Stimulated activated naive CD8-positive, alpha-beta T cell treated with anti-CD3 and anti-CD28 coated beads, Interleukin-15, amount 100 ng/mL, for 72 hours (primary cell): ENCODE measurements at regions not wholly inside any gene's neighbourhood (a gene's known extent, or its start where the extent isn't known, plus 50 kb on each side); places are given as distances from the start of the nearest gene placed in this dataset.

ENCODE experiments used
- ATAC-seq: fragments of 150-1000 bp; cut with Tn5 transposase; 2 replicates; pipeline ENCODE4 v1.10.0; 2021; ENCODE audit warnings: mild to moderate bottlenecking, moderate library complexity
- DNase-seq, 2 donors: peaks; one replicate each; pipeline ENCODE4 v3.0.0; 2021 to 2022
- H3K27ac Mint-ChIP-seq, 2 donors: one replicate each; pipeline ENCODE4 v1.8.0; 2022; ENCODE audit warnings: mild to moderate bottlenecking in 2 of 2, mixed read lengths in 2 of 2, moderate library complexity in 2 of 2
- H3K27me3 Mint-ChIP-seq: one replicate; pipeline ENCODE4 v1.8.0; 2022; ENCODE audit warnings: mixed read lengths
- H3K4me1 Mint-ChIP-seq: one replicate; pipeline ENCODE4 v1.8.0; 2022; ENCODE audit warnings: mild to moderate bottlenecking, mixed read lengths
- H3K4me3 Mint-ChIP-seq, 2 donors: one replicate each; pipeline ENCODE4 v1.8.0; 2022; ENCODE audit warnings: mild to moderate bottlenecking in 2 of 2, mixed read lengths in 2 of 2, moderate library complexity in 1 of 2
- H3K9me3 Mint-ChIP-seq, 2 donors: one replicate each; pipeline ENCODE4 v1.8.0; 2022; ENCODE audit warnings: mixed read lengths in 2 of 2

DNA sequence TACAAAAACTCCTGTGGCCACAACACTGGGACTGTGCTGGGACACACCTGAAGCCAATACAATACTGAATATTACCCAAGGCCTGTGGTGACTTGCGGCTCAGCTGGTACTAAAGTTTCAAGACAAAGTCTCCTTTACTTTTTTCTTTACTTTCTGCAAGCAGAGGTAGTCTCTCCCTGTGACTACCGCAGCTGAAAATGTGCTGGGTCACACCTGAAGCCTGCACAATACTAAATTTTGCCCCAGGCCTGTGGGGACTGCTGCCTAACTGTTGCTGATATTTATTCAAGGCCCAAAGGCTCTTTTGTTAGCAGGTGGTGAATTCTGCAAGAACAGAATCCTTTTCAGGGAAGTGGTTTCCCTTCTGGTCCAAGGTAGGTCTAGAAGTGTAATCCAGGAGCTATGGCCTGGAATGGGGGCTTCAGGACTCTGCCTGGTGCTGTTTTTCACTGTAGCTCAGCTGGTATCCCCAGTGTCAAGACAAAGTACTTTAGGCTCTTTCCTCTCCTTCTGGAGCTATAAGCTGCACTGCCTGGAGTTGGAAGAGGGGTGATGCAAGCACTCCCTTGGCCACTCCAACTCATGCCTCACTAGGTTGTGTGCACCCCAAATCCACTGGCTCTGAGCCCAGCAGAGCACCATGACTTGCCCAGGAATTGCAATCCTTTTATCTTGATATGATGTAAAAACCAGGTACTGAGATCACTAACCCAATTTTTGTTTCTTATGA is 489.4 kb downstream of the TECRL start:
- no peak for DNase-seq
- Mint-ChIP-seq H3K9me3 (no peaks in the 10 kb centered on the region), H3K4me1 (no peaks in the 10 kb centered on the region), H3K4me3 (no peak overlapping the region), H3K27ac (no peak overlapping the region), H3K27me3 (no peaks in the 10 kb centered on the region)
- no peak for ATAC-seq

DNA sequence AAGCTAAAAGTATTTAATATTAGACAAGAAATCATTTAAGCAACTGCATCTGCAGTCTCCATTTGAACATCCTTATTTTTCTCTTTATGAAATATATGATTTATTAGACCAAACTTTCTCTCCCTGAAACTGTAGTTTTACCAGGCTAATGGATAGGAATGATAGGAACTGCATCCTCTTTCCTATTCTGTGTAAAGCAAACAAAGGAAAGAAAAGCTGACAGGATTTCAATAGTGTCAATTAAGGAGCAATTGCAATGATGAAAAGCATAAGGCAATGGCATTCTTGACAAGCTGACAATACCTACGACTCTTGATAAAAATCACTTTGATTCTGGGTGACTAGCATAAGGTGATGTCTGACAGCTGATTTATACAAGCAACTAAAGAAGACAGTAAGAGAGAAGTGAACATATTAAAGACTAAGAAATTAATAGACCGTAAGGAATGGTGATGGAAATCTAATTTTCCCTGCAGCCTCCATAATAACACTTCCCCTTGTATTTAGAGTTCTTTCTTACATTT is 502.5 kb downstream of the TECRL start:
- ATAC-seq = no peak
- peaks cover under 1 to 10% of the 10 kb centered on the region in 2 donors for H3K9me3 Mint-ChIP-seq
- H3K27me3 Mint-ChIP-seq = no peaks in the 10 kb centered on the region
- no peaks in the 10 kb centered on the region for H3K4me1 Mint-ChIP-seq
- no peak for DNase-seq
- H3K27ac Mint-ChIP-seq = no peak overlapping the region
- no peak overlapping the region for H3K4me3 Mint-ChIP-seq

DNA sequence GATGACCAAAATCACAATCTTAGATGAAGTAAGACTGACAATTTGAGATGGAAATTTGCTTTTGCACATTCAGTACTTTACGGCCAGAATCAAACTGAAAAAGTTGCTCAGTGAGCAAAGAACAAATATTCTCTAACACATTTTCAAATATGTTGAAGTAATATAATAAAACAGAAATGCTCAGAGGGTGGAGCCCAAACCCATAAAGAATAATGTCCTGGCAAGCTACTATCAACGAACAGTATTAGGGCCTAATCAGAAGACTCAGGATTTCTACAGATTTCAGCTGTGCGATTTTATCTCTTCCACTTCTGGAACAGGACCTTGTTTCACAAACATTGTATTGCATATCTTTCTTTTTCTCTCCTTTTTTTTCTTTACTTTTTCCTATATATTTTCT is 505.0 kb downstream of the TECRL start:
- ATAC-seq (no peak), DNase-seq (no peak)
- Mint-ChIP-seq H3K27ac (no peak overlapping the region), H3K9me3 (peaks cover 12 to 16% of the 10 kb centered on the region in 2 donors), H3K4me3 (no peak overlapping the region), H3K27me3 (no peaks in the 10 kb centered on the region), H3K4me1 (no peaks in the 10 kb centered on the region)

DNA sequence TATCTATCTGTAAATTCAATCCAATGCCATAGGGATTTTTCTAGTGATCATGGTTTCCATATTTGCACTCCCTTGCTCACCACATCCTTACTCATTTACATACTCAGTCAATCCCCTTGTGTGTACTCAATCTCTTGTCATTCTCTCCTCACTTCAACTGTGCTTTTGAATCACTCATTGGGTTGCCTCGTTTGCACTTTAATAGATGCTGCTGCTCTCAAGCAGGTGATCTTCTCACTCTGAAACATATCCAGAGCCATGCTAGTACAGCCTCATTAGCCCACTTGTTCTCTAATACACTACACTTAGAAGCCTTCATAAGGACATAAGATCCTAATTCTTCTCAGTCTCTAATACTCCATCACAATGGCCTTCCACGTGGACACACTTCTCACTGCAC is 507.9 kb downstream of the TECRL start:
- H3K4me1 Mint-ChIP-seq = no peaks in the 10 kb centered on the region
- no peak overlapping the region for H3K4me3 Mint-ChIP-seq
- H3K9me3 Mint-ChIP-seq = peaks cover 20 to 22% of the 10 kb centered on the region in 2 donors
- DNase-seq (no peak), ATAC-seq (no peak)
- H3K27ac Mint-ChIP-seq = no peak overlapping the region
- no peaks in the 10 kb centered on the region for H3K27me3 Mint-ChIP-seq

DNA sequence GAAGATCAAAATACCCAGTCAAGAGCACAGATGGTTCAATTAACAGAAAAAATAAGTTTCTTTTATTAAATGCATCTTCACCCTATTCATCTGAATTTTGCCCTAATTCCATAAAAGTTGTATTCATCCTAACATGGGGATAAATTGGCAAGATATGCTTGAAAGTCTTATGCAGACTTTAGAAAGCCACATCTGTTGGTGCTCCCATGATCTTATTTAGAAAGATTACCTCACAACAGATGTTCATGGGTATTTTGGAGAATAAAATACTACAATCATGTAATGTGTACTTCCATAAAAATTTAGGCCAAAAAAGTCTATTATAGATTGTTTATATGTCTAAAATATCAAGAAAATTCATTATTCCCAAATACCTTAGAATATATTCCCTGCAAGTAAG is 510.3 kb downstream of the TECRL start:
- no peak overlapping the region for H3K27ac Mint-ChIP-seq
- no peak for DNase-seq
- no peak overlapping the region for H3K4me3 Mint-ChIP-seq
- ATAC-seq = no peak
- peaks cover 20 to 22% of the 10 kb centered on the region in 2 donors for H3K9me3 Mint-ChIP-seq
- H3K4me1 Mint-ChIP-seq = no peaks in the 10 kb centered on the region
- H3K27me3 Mint-ChIP-seq = no peaks in the 10 kb centered on the region

DNA sequence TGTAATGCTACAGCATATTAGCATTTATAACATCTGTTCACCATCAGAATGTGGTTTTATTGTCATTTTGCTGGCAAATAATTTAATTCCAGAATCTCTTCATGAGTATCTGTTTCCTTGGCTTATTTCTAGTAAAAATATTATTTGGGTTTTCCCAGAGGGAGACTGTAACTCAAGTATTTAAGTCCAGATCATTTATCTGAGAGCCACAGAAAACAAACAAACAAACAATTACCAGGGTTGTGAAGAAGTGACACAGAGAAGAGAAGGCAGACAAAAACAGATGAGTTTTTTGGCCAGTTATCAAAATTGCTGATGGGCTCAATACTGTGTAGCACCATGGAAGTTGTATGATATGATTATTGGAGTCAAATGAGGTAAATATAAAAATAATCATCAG is 515.1 kb downstream of the TECRL start:
- H3K4me3 Mint-ChIP-seq = no peak overlapping the region
- no peak overlapping the region for H3K27ac Mint-ChIP-seq
- ATAC-seq (no peak), DNase-seq (no peak)
- no peaks in the 10 kb centered on the region for H3K27me3 Mint-ChIP-seq
- peaks cover 19 to 31% of the 10 kb centered on the region in 2 donors for H3K9me3 Mint-ChIP-seq
- H3K4me1 Mint-ChIP-seq = no peaks in the 10 kb centered on the region

DNA sequence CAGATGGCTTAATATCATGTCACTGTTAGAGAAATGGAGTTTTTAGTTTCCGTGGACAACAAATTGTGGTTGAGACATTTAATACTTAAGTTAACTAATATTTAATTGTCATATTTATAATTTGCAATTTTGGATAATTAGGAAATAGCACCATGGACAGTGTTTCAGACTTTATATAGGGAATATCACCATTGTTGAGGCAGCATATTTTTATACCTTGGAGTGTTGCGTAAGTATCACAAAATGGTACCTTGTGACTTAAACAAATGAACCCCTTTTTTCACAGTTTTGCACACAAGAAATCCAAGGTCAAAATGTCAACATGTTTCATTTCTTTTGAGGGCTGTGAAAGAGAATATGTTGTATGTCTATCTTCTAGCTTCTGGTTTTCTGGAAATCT is 539.9 kb downstream of the TECRL start:
- no peak for DNase-seq
- H3K27me3 Mint-ChIP-seq = no peaks in the 10 kb centered on the region

DNA sequence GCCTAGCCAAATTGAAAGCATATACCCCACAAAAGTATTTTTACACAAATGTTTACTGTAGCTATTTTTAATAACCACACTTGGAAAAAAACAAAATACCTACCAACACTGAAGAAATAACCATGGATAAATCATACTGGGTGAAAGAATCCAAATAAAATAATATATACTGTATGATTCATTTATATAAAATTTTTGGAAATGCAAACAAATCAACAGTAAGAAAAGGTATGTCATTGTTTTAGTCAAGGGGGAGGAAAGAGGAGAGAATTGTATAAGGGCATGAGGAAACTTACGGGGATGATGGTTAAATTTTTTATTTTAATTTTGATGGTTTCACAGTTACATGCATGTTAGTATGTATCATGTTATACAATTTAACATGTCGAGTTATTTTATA is 557.8 kb downstream of the TECRL start:
- no peaks in the 10 kb centered on the region for H3K4me1 Mint-ChIP-seq
- H3K9me3 Mint-ChIP-seq = peaks cover 0 to 8% of the 10 kb centered on the region in 2 donors
- DNase-seq = no peak
- no peaks in the 10 kb centered on the region for H3K27me3 Mint-ChIP-seq
- H3K27ac Mint-ChIP-seq = no peak overlapping the region
- ATAC-seq = no peak
- no peak overlapping the region for H3K4me3 Mint-ChIP-seq

More for the DNA sequence above, 539.9 kb downstream of the TECRL start:
- Mint-ChIP-seq H3K9me3 (peaks cover 0 to 9% of the 10 kb centered on the region in 2 donors), H3K27ac (no peak overlapping the region), H3K4me1 (no peaks in the 10 kb centered on the region), H3K4me3 (no peak overlapping the region)
- ATAC-seq = no peak

DNA sequence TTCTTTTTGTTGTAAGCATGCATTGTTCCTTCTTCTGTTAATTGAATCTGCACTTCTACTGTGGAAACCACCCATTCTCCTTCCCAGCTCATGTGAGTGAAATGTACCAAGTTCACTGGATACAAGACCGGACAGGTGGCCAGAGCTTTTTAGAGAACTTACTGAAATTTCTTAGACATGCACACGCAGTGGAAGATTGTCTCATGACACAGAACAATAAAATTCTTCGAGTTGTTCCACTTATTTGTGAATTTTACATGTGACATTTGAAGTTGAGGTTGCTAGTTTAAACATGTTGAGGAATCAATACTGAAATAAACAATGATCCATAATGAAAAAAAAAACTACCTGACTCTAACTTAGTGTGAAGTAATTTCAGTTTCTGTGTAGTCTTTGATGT is 568.0 kb downstream of the TECRL start:
- DNase-seq (no peak), ATAC-seq (no peak)
- H3K27me3 Mint-ChIP-seq = no peaks in the 10 kb centered on the region
- peaks cover 0 to 5% of the 10 kb centered on the region in 2 donors for H3K9me3 Mint-ChIP-seq
- H3K4me1 Mint-ChIP-seq = no peaks in the 10 kb centered on the region
- no peak overlapping the region for H3K27ac Mint-ChIP-seq
- no peak overlapping the region for H3K4me3 Mint-ChIP-seq

DNA sequence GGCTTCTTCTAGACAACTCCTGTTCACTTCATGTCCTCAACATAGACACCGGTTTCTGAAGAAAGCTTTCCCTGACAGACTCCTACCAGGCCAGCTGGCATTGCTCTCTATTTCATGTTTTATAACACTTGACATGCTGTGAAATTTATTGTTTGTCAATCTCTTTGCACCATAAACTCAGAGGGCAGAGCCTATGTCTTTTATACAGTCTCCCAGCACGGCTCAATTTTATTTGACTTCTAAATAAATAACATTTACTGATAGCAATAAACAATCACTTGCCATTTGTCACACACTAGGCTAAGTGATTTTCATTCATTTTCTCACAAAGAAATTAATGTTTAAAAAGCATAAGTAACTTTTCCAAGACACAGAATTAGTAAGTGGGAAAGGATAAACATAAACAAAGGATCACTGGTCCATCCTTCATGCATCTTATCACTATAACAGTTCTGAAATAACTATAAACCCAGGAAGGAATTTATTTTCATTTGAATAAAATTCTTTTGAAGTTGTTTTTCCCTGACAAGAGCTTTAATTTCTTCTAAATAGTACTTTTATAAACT is 577.6 kb downstream of the TECRL start:
- H3K9me3 Mint-ChIP-seq = peaks cover 0 to 18% of the 10 kb centered on the region in 2 donors
- DNase-seq = no peak
- H3K27ac Mint-ChIP-seq = no peak overlapping the region

DNA sequence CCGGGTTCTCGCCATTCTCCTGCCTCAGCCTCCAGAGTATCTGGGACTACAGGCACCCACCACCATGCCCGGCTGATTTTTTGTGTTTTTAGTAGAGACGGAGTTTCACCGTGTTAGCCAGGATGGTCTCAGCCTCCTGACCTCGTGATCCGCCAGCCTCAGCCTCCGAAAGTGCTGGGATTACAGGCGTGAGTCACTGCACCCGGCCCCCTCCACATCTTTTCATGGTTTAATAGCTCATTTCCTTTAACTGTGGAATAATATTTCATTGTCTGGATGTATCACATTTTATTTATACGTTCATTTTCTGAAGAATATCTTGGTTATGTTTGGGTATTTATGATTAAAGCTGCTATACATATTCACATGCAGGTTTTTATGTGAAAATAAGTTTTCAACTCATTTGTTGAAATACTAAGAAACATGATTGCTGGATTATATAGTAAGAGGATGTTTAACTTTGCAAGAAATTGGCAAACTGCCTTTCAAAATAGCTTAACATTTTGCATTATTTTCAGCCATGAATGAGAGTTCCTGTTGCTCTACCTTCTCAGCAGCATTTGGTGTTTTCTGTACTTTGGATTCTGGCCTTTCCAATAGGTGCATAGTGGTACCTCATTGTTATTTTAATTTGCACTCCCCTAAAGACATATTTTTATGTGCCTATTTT is 591.9 kb downstream of the TECRL start:
- ATAC-seq (no peak), DNase-seq (no peak)
- no peak overlapping the region for H3K27ac Mint-ChIP-seq
- no peaks in the 10 kb centered on the region for H3K4me1 Mint-ChIP-seq
- H3K27me3 Mint-ChIP-seq = no peaks in the 10 kb centered on the region
- peaks cover 7 to 22% of the 10 kb centered on the region in 2 donors for H3K9me3 Mint-ChIP-seq
- no peak overlapping the region for H3K4me3 Mint-ChIP-seq

More for the DNA sequence above, 577.6 kb downstream of the TECRL start:
- no peak for ATAC-seq
- H3K4me3 Mint-ChIP-seq = no peak overlapping the region
- H3K4me1 Mint-ChIP-seq = no peaks in the 10 kb centered on the region
- no peaks in the 10 kb centered on the region for H3K27me3 Mint-ChIP-seq

DNA sequence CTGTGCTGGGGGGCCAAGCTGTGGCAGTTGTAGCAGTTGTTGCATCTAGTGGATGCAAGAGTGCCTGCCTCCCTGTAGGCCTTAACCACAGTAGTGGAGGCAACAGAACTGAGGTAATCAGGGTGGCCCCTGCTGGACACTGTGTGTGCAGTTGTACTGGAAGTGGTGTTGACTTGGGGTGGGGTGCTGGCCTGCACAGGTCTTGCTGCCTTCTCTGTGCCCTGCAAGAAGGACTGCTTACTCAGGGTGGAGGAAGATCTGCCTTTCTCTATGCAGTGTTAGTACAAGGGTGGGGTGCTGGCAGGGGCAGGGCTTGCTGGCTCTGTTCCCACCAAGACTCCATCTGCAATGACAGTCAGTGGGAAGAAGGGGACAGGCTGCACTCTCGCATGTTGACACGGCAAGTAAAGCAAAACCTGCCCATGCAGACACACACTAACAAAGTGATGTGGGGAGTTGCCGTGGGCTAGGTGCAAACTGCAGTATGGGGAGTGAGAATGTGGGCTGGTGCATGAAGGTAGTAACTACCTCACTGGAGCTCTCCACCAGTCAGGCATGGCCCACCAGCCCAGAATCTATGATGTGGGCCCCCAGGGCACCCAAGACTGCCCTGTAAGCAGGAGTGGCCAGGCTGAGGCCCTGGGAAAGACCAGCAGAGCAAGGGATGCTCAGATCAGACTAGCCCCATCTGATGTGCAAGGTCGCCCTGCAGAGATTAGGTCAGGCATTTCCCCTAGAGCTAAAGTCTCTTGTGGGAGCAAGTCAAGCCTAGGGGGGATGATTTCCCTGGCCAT is 594.9 kb downstream of the TECRL start:
- no peak overlapping the region for H3K4me3 Mint-ChIP-seq

DNA sequence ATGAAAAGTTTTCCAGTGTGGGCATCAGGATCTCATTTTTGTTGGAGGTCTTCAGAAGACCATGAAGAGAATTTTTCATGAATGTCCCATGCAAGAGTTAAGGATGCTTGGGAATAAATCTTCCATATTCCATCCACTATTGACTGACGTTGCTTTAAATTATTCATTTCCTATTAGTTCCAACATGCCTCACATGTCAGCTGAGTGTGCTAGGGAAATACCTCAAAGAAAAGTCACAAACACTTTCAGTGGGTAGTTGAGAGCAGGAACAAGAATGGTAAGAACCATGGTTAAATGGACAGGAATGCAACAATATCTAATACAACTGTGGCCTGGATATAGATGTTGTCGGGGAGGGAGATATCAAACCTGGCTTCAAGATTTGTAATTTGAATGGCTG is 610.1 kb downstream of the TECRL start:
- DNase-seq (no peak), ATAC-seq (no peak)
- H3K27ac Mint-ChIP-seq = no peak overlapping the region
- no peak overlapping the region for H3K4me3 Mint-ChIP-seq
- H3K4me1 Mint-ChIP-seq = no peaks in the 10 kb centered on the region
- H3K27me3 Mint-ChIP-seq = no peaks in the 10 kb centered on the region
- H3K9me3 Mint-ChIP-seq = peaks cover 0 to 7% of the 10 kb centered on the region in 2 donors

More for the DNA sequence above, 594.9 kb downstream of the TECRL start:
- no peak for ATAC-seq
- Mint-ChIP-seq H3K27ac (no peak overlapping the region), H3K4me1 (no peaks in the 10 kb centered on the region), H3K27me3 (no peaks in the 10 kb centered on the region), H3K9me3 (peaks cover 15 to 35% of the 10 kb centered on the region in 2 donors)
- no peak for DNase-seq

DNA sequence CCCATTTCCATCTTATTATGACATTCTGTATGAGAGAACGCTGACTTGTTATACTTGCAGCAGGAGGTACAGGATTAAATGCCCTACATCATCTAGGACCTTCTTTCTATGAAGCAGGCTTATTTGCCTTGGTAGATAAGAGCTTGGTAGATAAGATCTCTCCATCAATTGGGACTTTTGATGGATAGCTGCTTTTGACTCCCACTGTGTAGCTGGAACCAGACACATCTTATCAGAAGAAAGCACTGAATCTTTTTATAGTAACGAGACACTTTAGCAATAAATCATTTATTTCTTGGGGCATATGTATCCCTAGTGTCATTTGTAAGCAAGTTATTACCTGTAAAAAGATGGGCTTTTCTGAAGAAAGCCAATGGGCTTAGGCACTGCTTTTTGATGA is 613.9 kb downstream of the TECRL start:
- DNase-seq (no peak), ATAC-seq (no peak)
- H3K27me3 Mint-ChIP-seq = no peaks in the 10 kb centered on the region
- H3K4me3 Mint-ChIP-seq = no peak overlapping the region
- H3K27ac Mint-ChIP-seq = no peak overlapping the region
- H3K4me1 Mint-ChIP-seq = no peaks in the 10 kb centered on the region
- H3K9me3 Mint-ChIP-seq = peaks cover 12 to 17% of the 10 kb centered on the region in 2 donors

DNA sequence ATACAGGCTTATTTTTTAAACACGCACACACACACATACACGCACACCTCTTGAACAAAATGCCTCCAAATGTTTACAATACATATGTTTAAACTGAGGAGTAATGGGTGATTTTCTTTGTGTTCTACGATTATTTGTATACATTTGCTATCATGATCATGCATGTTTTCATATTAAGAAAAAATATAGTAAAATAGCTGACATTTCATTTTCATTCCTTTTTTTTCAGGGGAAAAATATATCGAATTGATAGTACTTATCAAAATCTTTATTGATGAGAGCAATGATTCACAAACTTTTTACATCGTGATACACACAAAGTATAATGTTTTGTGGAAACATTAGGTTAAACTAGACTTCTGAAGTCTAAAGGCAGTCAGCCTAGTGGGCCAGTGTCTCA is 618.9 kb downstream of the TECRL start:
- Mint-ChIP-seq H3K27me3 (no peaks in the 10 kb centered on the region), H3K27ac (no peak overlapping the region), H3K4me3 (no peak overlapping the region), H3K9me3 (peaks cover 10 to 17% of the 10 kb centered on the region in 2 donors), H3K4me1 (no peaks in the 10 kb centered on the region)
- ATAC-seq = no peak
- no peak for DNase-seq
